HUES64 (cell line): ENCODE measurements at regions not wholly inside any gene's neighbourhood (a gene's known extent, or its start where the extent isn't known, plus 50 kb on each side); places are given as distances from the start of the nearest gene placed in this dataset.
"Not testable (repeated sequence)": the region's sequence is repeated elsewhere in the genome, so short reads cannot be mapped to it uniquely, and the experiment has no call there.

Source experiments
- H3K27ac ChIP-seq: 2 replicates; pipeline ENCODE4 v1.7.0; 2013; ENCODE audit warnings: low read depth, low read length, inconsistent platforms
- H3K27me3 ChIP-seq: 2 replicates; pipeline ENCODE4 v1.6.1; 2013; ENCODE audit warnings: mild to moderate bottlenecking, low read length; ENCODE audit not compliant: insufficient read depth
- H3K36me3 ChIP-seq: 2 replicates; pipeline ENCODE4 v1.6.1; 2013; ENCODE audit warnings: mild to moderate bottlenecking, low read length; ENCODE audit not compliant: insufficient read depth
- H3K4me1 ChIP-seq: 2 replicates; pipeline ENCODE4 v1.6.1; 2013; ENCODE audit warnings: mild to moderate bottlenecking, low read length, moderate library complexity; ENCODE audit not compliant: insufficient read depth
- H3K4me3 ChIP-seq: 2 replicates; pipeline ENCODE4 v1.5.1; 2013; ENCODE audit warnings: mild to moderate bottlenecking, low read length, moderate library complexity
- H3K9ac ChIP-seq: 2 replicates; pipeline ENCODE4 v1.6.1; 2013; ENCODE audit warnings: mild to moderate bottlenecking, low read depth, low read length
- H3K9me3 ChIP-seq: 2 replicates; pipeline ENCODE4 v1.6.1; 2013; ENCODE audit warnings: low read depth, low read length; ENCODE audit not compliant: insufficient read depth
- WGBS: fragments of 150-250, 120-280 bp; methylation state at CpG from one replicate; pipeline ENCODE4 v1.1.7; 2013; ENCODE audit warnings: missing lambda C conversion rate; 5-methylcytosine and 5-hydroxymethylcytosine counted together

- H3K4me3 ChIP-seq, H3K9ac ChIP-seq, H3K36me3 ChIP-seq, H3K27me3 ChIP-seq, H3K4me1 ChIP-seq, H3K27ac ChIP-seq, H3K9me3 ChIP-seq: not testable (repeated sequence)
- 63% methylated on average over 11 of the region's 11 CpGs for WGBS
Measured at GRCh38 chr11:100409267-100409666, 277.8 kb upstream of the ARHGAP42 start.

GRCh38 chr11:100419518-100419917, 267.6 kb upstream of the ARHGAP42 start:
- Histone ChIP-seq H3K36me3 (no peaks in the 10 kb centered on the region), H3K9ac (no peak overlapping the region), H3K4me3 (no peak overlapping the region), H3K27ac (no peak overlapping the region), H3K27me3 (no peaks in the 10 kb centered on the region), H3K9me3 (peaks cover 13% of the 10 kb centered on the region), H3K4me1 (no peaks in the 10 kb centered on the region)
- 96% methylated on average over 2 of the region's 2 CpGs for WGBS

- Histone ChIP-seq H3K9me3 (no peaks in the 10 kb centered on the region), H3K36me3 (no peaks in the 10 kb centered on the region), H3K27ac (no peak overlapping the region), H3K9ac (no peak overlapping the region), H3K4me3 (no peak overlapping the region), H3K27me3 (no peaks in the 10 kb centered on the region), H3K4me1 (0 out of 2 replicates have a peak, but pooled peaks cover 5% of the 10 kb centered on the region)
- 83% methylated on average over 9 of the region's 10 CpGs for WGBS
Measured at GRCh38 chr11:100434821-100435641, 252.1 kb upstream of the ARHGAP42 start.

GRCh38 chr11:100438376-100438775, 248.7 kb upstream of the ARHGAP42 start:
- no peaks in the 10 kb centered on the region for H3K27me3 ChIP-seq
- H3K27ac ChIP-seq: no peak overlapping the region
- H3K4me3 ChIP-seq: no peak overlapping the region
- 94% methylated on average over 1 of the region's 2 CpGs for WGBS
- H3K36me3 ChIP-seq: no peaks in the 10 kb centered on the region
- H3K9ac ChIP-seq: no peak overlapping the region
- H3K4me1 ChIP-seq: 0 out of 2 replicates have a peak, but pooled peaks cover 5% of the 10 kb centered on the region
- no peaks in the 10 kb centered on the region for H3K9me3 ChIP-seq

- Histone ChIP-seq H3K9ac (no peak overlapping the region), H3K4me3 (no peak overlapping the region), H3K27me3 (no peaks in the 10 kb centered on the region), H3K4me1 (0 out of 2 replicates have a peak, but pooled peaks cover 5% of the 10 kb centered on the region), H3K36me3 (no peaks in the 10 kb centered on the region), H3K9me3 (no peaks in the 10 kb centered on the region), H3K27ac (no peak overlapping the region)
- WGBS: 97% methylated on average over 1 of the region's 1 CpG
Measured at GRCh38 chr11:100441086-100441485, 246.0 kb upstream of the ARHGAP42 start.

- no peaks in the 10 kb centered on the region for H3K4me1 ChIP-seq
- H3K27ac ChIP-seq: no peak overlapping the region
- no peaks in the 10 kb centered on the region for H3K36me3 ChIP-seq
- no peak overlapping the region for H3K4me3 ChIP-seq
- H3K27me3 ChIP-seq: no peaks in the 10 kb centered on the region
- WGBS: 96% methylated on average over 3 of the region's 3 CpGs
- no peak overlapping the region for H3K9ac ChIP-seq
- H3K9me3 ChIP-seq: no peaks in the 10 kb centered on the region
Measured at GRCh38 chr11:100442017-100442416, 245.1 kb upstream of the ARHGAP42 start.

GRCh38 chr11:100445231-100445735, 241.8 kb upstream of the ARHGAP42 start:
- WGBS: 85% methylated on average over 2 of the region's 2 CpGs
- no peaks in the 10 kb centered on the region for H3K27me3 ChIP-seq

GRCh38 chr11:100451801-100452460, 235.2 kb upstream of the ARHGAP42 start:
- not testable (repeated sequence) for H3K4me1 ChIP-seq, H3K27ac ChIP-seq, H3K27me3 ChIP-seq, H3K9me3 ChIP-seq, H3K9ac ChIP-seq, H3K36me3 ChIP-seq, H3K4me3 ChIP-seq
- 86% methylated on average over 26 of the region's 26 CpGs for WGBS

More at GRCh38 chr11:100445231-100445735, 241.8 kb upstream of the ARHGAP42 start:
- Histone ChIP-seq H3K27ac (no peak overlapping the region), H3K36me3 (no peaks in the 10 kb centered on the region), H3K9me3 (no peaks in the 10 kb centered on the region), H3K4me3 (no peak overlapping the region), H3K4me1 (no peaks in the 10 kb centered on the region), H3K9ac (no peak overlapping the region)

- Histone ChIP-seq H3K4me3 (no peak overlapping the region), H3K9me3 (no peaks in the 10 kb centered on the region), H3K4me1 (no peaks in the 10 kb centered on the region), H3K27ac (no peak overlapping the region), H3K36me3 (no peaks in the 10 kb centered on the region), H3K9ac (no peak overlapping the region), H3K27me3 (no peaks in the 10 kb centered on the region)
- 96% methylated on average over 3 of the region's 3 CpGs for WGBS
Measured at GRCh38 chr11:100459811-100460210, 227.3 kb upstream of the ARHGAP42 start.

- Histone ChIP-seq H3K36me3 (no peaks in the 10 kb centered on the region), H3K9me3 (no peaks in the 10 kb centered on the region), H3K27ac (no peak overlapping the region), H3K4me1 (no peaks in the 10 kb centered on the region), H3K9ac (no peak overlapping the region), H3K4me3 (no peak overlapping the region), H3K27me3 (no peaks in the 10 kb centered on the region)
- 95% methylated on average over 3 of the region's 3 CpGs for WGBS
Measured at GRCh38 chr11:100460426-100460825, 226.7 kb upstream of the ARHGAP42 start.

GRCh38 chr11:100467821-100468508, 219.1 kb upstream of the ARHGAP42 start:
- whole genome bisulfite sequencing: 90% methylated on average over 3 of the region's 3 CpGs
- Histone ChIP-seq H3K9ac (no peak overlapping the region), H3K4me3 (no peak overlapping the region), H3K4me1 (no peaks in the 10 kb centered on the region), H3K36me3 (no peaks in the 10 kb centered on the region), H3K27me3 (no peaks in the 10 kb centered on the region), H3K9me3 (no peaks in the 10 kb centered on the region), H3K27ac (no peak overlapping the region)
